Left ventricle myocardium superior (tissue), 1 donor: ENCODE measurements at regions not wholly inside any gene's neighbourhood (a gene's known extent, or its start where the extent isn't known, plus 50 kb on each side); places are given as distances from the start of the nearest gene placed in this dataset.

Experiments
- ATAC-seq: fragments of 200-7000 bp; cut with Tn5 transposase; one replicate; pipeline ENCODE4 v1.9.1; 2020; ENCODE audit warnings: mild to moderate bottlenecking, moderate library complexity
- DNase-seq: peaks from one replicate; pipeline ENCODE4 v3.0.0-alpha.2; 2020
- intact Hi-C: fragments of 100-400 bp; cut with micrococcal nuclease; formaldehyde crosslinking; loops from one replicate; pipeline ENCODE4 v1.11.0; 2022
- donor health status: DM: no; HTN: yes; CAD: no; lungs with severe emphysema.

DNA sequence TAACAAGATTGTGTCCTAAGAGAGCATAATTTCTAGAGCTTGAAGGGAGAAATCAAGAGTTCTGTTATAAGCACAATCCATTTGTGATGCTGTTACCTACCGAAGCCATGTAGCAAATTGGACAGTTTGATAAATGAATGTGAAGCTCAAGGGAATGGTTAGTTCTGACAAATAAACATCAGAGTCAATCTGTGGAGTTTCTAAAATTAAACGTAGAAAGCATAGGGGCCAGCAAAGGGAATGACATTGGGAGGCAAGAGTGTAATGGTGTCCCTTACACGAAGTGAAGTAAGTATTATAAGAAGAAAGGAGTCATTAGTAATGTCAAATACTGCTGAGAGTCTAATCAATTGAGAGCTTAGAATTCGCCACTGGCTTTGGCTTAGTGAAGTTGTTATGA, 200.2 kb upstream of the SLITRK1 start:
- intact Hi-C loops = no loop called here
- ATAC-seq (no peak), DNase-seq (no peak)

DNA sequence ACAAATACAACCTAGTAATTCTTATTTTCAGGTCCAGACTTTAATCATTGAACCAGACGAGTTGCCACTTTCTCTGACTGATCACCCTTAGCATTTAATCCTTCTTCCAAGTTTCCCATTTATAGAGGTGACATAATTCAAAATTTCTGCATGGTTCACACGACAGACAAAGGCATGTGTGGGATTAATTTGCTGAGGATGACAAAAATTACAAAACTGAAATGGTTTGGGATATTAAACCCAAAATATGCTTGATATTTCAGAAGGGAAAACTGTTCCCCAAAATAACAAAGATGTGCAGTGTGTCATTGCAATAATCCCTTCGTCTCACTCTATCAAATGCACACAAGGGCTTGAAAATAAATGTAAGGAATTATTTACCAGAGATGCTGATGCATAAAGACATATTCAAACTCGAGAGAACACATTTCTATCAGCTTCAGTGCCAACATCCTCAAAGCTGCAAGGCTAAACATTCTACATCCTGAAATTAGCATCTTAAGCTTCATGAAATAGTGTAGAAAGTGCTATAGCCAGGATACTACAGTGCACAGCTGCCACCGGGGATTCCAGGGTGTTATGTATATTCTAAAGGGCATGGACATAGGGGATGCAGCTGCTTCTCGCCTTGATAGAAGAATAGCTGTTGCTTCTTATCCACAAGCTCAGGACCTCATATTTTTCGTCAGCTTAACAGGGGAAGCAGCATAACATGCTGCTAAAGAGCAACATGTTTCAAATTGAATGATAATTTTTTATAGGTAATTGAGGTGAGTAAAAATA, 198.7 kb upstream of the SLITRK1 start:
- no peak for DNase-seq
- intact Hi-C loops = no loop called here
- no peak for ATAC-seq

DNA sequence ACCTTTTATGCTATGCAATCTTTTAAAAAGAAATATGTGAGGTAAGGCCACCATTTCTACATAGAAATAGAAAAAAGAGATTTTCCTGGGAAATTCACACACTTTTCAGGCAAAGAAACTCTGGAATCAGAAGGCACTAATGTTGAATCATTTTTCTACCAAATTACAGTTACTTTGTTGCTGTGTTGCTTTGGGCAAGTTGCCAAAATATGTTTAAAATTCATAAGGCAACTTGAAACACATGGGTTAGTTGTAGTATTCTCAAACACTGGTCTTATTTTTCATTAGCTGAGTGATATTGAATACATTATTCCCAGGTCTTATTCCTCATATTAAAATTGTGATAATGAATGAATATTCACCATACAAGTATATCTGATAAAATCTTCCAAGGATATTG, 195.0 kb upstream of the SLITRK1 start:
- intact Hi-C loops = no loop called here
- DNase-seq (no peak), ATAC-seq (no peak)

DNA sequence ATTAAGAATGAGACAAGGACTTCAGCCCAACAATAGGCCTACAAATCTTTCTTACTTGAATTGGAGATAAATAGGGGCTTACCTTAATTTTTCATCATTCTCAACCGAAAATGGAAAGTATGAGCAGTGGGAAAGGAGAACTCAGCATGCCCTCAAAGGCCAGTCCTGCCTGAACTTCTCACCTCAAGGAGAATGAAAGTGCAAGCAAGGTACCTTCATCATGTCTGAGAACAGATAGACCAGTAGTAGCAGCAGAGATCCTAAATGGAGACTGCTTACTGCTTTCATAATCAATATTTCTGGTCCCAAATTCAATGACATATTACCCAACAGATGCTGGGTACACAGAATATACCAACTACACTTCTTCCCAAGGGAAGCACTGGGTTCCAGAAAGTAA, 194.0 kb upstream of the SLITRK1 start:
- intact Hi-C loops = no loop called here
- DNase-seq = no peak
- ATAC-seq = no peak

DNA sequence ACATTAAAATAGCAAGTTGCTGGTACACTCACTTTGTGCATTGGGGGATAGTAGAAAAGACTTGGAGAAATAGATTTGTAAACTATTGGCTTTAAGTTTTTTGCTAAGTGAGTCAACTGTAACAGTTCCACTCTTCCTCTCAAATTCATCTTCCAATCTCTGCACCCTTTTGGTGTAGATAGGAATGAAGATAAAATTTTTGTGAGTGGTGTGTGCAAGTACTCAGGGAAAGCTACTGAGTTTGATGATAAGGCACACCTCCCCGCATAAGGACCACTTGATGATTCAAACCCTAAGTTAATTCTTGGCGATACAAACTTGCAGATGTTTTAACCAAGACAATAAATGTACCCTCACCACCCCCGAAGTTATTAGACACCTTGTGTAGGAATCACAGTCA, 168.3 kb upstream of the SLITRK1 start:
- intact Hi-C loops = no loop called here
- no peak for ATAC-seq

DNA sequence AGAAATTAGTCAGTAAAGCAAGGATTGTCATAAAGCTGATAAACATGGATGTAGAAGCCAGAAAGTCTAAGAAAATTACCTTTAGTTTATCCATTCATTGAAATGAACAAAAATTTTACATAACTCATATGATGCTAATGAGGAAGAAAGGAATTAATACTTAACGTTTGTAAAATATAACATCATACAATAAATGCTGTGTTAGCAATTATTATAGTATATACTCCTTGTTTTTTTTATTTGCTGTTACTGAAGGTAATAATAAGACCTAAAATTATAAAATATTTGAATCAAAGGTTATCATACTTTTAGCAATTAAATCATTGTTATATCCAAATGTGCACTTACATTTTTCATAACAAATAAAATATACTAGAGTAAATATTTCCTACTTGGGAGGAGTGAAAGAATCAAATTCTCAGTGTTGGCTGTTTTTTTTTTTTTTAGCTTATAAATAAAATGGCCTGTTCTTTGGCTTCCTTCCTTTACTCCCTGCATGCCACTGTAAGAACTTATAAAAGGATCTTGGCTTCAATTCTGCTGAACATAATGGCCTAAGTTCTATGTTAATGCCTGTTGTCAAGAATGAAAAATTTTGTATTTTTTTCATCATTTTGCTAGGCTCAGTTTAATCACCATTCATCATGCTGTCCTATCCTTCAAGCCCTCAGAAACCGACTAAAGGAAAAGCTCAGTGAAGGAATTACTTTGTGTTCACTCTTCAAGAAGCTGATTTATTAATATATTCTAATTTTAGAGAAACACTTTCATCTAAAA, 167.4 kb upstream of the SLITRK1 start:
- DNase-seq (no peak), ATAC-seq (no peak)
- intact Hi-C loops = no loop called here

More for the DNA sequence above, 168.3 kb upstream of the SLITRK1 start:
- DNase-seq = no peak

DNA sequence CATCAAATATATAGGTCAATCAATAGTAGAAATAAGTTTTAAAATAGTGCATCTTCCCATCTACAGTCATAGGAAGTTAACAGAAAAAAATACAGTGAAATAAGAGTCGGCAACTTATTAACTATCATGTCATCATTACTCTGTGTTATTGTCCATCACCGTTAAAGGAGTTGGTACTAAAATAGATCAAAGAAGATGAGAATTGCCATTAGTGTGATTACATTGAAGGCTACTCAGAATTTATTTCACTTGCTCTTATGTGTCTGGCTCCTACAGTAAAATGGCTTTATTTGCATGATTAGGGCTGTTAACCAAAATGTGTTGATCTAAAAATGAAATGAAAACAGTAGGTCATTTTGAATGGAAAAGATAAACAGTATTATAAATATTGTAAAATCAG, 162.5 kb upstream of the SLITRK1 start:
- ATAC-seq = no peak
- DNase-seq = no peak
- intact Hi-C loops = no loop called here

GRCh38 chr13:84038001-84038400, 155.7 kb upstream of the SLITRK1 start:
- no peak for ATAC-seq
- intact Hi-C loops = no loop called here
- no peak for DNase-seq

DNA sequence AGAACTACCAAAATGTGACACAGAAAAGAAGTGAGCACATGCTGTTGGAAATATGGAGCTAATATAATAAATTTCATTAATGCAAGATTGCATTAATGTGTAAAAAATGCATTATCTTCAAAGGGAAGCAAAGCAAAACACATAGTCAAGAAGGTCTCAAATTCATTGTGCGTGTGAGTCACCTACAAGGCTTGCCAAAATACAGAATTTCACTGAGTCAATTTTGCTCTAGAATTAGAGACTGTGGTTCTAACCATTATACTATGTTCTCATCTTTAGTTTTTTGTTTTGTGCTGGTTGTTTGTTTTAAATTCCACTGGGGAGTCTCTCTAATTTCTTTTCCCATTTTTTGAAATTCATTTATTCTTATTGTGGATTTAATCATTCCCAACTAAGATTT, 149.8 kb upstream of the SLITRK1 start:
- intact Hi-C loops = no loop called here
- DNase-seq = no peak
- no peak for ATAC-seq

- intact Hi-C loops = no loop called here
- ATAC-seq = no peak
Measured at GRCh38 chr13:84031120-84031519, 148.8 kb upstream of the SLITRK1 start.

GRCh38 chr13:84029396-84029795, 147.1 kb upstream of the SLITRK1 start:
- DNase-seq (no peak), ATAC-seq (no peak)
- intact Hi-C loops = no loop called here

More at GRCh38 chr13:84031120-84031519, 148.8 kb upstream of the SLITRK1 start:
- no peak for DNase-seq

DNA sequence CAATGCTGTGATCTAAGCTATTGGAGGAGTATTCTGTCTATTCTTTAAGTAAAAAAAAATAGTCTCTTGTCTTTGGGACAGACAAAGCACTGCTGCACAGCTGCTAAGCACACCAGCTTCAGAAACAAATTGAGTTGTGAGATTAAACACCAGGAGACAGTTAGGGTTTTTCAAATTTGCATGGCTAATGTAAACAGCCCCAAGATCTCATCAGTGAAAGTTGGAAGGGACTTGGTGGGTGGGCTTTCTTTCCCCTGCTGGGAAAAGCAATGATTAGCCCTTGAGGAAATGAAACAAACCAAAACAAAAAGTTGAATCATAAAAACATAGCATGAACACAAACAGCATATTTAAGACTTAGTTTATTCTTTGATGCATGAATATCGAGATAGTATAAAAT, 143.6 kb upstream of the SLITRK1 start:
- DNase-seq (no peak), ATAC-seq (no peak)
- intact Hi-C loops = no loop called here

DNA sequence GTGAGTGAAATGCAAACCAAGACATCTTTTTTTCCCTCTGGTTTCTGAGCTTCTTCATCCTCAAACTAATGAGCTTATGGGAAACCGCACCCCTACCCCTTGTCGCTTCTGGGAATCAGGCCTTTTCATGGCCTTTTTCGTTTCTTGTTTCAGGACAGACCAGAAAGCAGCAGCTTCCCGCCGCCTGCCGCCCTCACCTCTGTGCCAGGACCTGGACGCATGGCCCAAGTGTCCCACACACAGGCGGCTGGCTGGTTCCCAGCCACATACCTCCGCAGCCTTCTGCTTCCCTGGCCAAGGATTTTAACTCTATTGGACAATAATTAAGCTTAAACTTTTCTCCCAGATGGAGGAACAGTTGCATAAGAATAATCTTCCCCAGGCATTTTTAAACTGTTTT, 114.1 kb upstream of the SLITRK1 start:
- intact Hi-C loops = no loop called here

GRCh38 chr13:83995930-83996329, 113.7 kb upstream of the SLITRK1 start:
- ATAC-seq (no peak), DNase-seq (no peak)
- intact Hi-C loops = no loop called here

More for the DNA sequence above, 114.1 kb upstream of the SLITRK1 start:
- DNase-seq (no peak), ATAC-seq (no peak)

DNA sequence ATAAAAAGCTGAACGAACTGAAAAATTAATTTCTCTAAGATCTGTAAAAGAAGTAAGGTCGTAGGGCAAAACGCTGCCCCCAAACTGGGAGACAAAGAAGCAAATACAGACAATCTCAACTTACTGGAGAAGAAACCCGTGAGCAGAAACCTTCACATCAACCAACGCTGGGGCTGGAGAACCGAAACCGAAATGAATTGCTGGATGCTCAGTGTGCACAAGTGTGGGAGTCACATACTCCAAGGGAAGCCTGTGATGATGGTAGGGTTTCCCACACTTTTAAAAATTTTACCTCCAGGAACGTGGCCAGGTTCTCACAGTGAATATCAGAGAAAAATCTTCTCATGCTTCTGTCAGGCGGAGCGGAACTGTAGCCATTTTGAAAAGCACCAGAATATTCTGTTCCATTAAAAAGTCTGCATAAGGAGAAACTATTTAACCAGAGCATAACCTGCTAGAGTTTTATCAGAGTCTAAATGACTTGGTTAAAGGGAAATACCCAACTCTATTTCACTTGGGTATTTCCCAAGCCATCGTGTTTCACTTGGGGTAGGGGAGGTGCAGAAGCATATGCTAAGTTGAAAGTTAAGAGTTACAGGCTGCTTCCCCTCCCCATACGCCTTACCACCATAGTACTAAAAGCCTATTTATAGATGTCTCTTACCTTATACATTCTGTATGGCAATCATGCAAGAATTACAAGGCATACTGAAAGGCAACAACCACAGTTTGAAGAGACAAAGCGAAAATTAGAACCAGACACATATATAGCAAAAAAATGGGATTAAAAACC, 110.5 kb upstream of the SLITRK1 start:
- ATAC-seq = no peak
- intact Hi-C loops = no loop called here
- DNase-seq = no peak

GRCh38 chr13:83987394-83987793, 105.1 kb upstream of the SLITRK1 start:
- ATAC-seq = no peak
- no peak for DNase-seq
- intact Hi-C loops = no loop called here

- intact Hi-C loops = no loop called here
- no peak for DNase-seq
- no peak for ATAC-seq
Measured at GRCh38 chr13:83984793-83985192, 102.5 kb upstream of the SLITRK1 start.

DNA sequence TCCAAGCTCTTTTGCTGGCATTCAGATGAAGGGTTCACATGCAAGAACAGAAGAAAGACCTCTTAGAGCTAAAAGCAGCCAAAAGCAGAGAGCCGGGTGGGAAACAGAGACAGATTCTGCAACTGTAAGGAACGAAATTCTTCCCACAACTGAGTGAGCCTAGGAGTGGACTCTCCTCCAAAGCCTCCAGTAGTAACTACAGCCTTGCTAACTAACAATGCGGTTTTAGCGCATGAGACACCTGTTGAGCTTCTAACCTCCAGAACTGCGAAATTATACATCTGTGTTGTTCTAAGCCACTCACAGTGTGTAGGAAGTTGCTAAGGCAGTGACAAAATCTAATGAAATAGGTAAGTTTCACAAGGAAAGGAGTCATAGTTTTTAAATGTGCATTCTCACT, 98.1 kb upstream of the SLITRK1 start:
- ATAC-seq (no peak), DNase-seq (no peak)
- intact Hi-C loops = no loop called here

GRCh38 chr13:83975655-83976165, 93.4 kb upstream of the SLITRK1 start:
- intact Hi-C loops = no loop called here
- ATAC-seq = no peak
- no peak for DNase-seq

- intact Hi-C loops = no loop called here
- ATAC-seq = no peak
Measured at GRCh38 chr13:83958531-83958930, 76.3 kb upstream of the SLITRK1 start.

More at GRCh38 chr13:83958531-83958930, 76.3 kb upstream of the SLITRK1 start:
- no peak for DNase-seq
